Tibial artery (tissue), 4 donors: ENCODE measurements at regions not wholly inside any gene's neighbourhood (a gene's known extent, or its start where the extent isn't known, plus 50 kb on each side); places are given as distances from the start of the nearest gene placed in this dataset.
"Not testable (repeated sequence)": the region's sequence is repeated elsewhere in the genome, so short reads cannot be mapped to it uniquely, and the experiment has no call there.

Source experiments
- DNase-seq, 2 donors: peaks; one replicate each; pipeline ENCODE4 v3.0.0-alpha.2; 2019
- H3K27ac ChIP-seq, 2 donors: fragments of 200-600 bp; sonication (generic) in 1 of 2; 1 replicate in 1 of 2; 2 replicates in 1 of 2; pipeline ENCODE4 v1.5.1; 2018 to 2019; ENCODE audit warnings: mild to moderate bottlenecking in 1 of 2
- H3K27me3 ChIP-seq, 2 donors: fragments of 200-600 bp; sonication (generic) in 1 of 2; one replicate each; pipeline versions ENCODE4 v1.5.1 to v1.6.0; 2016 to 2019
- H3K36me3 ChIP-seq, 3 donors: fragments of 200-600 bp; sonication (generic) in 2 of 3; one replicate each; pipeline ENCODE4 v1.5.1; 2016 to 2019; ENCODE audit warnings: mild to moderate bottlenecking in 2 of 3
- H3K4me1 ChIP-seq, 4 donors: fragments of 200-600 bp; sonication (generic) in 2 of 4; 1 replicate in 3 of 4; 2 replicates in 1 of 4; pipeline ENCODE4 v1.5.1; 2016 to 2019
- H3K4me3 ChIP-seq, 2 donors: fragments of 200-600 bp; sonication (generic) in 1 of 2; 1 replicate in 1 of 2; 2 replicates in 1 of 2; pipeline ENCODE4 v1.5.1; 2018 to 2019; ENCODE audit warnings: mild to moderate bottlenecking in 2 of 2
- H3K9me3 ChIP-seq, 3 donors: fragments of 200-600 bp; sonication (generic) in 1 of 3; one replicate each; pipeline ENCODE4 v1.5.1; 2016 to 2019
- intact Hi-C: fragments of 100-400 bp; cut with DNase I; formaldehyde crosslinking; loops from one replicate; pipeline ENCODE4 v1.15.0; 2023; ENCODE audit warnings: low total_unique reads
- TF ChIP-seq, protein P1 (sequence below), 2 experiments: fragments of 200-600 bp in 1 of 2; fragments of 450-650 bp in 1 of 2; IDR thresholded peaks; one replicate each; pipeline ENCODE4 v1.5.1; 2017 to 2019; ENCODE audit warnings: antibody characterized with exemption in 2 of 2, mild to moderate bottlenecking in 1 of 2, moderate library complexity in 1 of 2

DNA sequence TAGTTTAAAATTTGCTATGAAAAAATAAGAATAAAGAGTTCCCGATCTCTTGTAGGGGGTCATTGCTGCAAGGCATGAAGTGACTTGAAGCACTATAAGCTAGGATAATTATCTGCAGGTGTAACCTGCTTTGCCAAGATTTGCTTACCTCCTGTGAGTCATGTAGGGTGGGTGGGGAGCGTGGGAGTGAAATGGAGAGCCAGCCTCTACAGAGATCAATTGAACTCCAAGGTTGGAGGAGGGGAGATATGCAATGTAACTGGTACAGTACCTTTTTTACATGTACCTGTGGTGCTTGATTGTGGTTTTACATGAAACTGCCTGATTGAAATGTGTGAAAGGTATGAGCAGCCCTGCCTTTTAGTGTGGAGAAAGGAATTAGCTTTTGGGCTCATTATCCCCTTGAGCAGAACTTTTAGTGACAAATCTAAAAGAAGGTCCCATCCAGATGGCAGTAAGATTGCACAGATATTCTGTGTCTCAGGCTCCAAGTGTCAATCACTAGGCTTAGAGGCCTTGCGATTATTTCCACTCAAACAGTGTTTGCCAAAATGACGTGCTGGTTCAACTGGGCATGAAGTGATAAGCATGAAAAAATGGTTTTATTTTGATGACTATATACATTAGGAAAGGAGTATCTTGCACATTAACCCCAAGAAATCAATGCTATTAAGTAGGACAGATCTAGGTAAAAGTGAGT lies 138.6 kb upstream of the GRB10 start:
- Histone ChIP-seq H3K27ac (no peak overlapping the region), H3K4me3 (no peak overlapping the region), H3K27me3 (no peaks in the 10 kb centered on the region), H3K9me3 (no peaks in the 10 kb centered on the region), H3K4me1 (no peaks in the 10 kb centered on the region), H3K36me3 (no peaks in the 10 kb centered on the region)
- intact Hi-C loops, result no loop called here
- DNase-seq, result no peak
- TF ChIP-seq, protein P1, sequence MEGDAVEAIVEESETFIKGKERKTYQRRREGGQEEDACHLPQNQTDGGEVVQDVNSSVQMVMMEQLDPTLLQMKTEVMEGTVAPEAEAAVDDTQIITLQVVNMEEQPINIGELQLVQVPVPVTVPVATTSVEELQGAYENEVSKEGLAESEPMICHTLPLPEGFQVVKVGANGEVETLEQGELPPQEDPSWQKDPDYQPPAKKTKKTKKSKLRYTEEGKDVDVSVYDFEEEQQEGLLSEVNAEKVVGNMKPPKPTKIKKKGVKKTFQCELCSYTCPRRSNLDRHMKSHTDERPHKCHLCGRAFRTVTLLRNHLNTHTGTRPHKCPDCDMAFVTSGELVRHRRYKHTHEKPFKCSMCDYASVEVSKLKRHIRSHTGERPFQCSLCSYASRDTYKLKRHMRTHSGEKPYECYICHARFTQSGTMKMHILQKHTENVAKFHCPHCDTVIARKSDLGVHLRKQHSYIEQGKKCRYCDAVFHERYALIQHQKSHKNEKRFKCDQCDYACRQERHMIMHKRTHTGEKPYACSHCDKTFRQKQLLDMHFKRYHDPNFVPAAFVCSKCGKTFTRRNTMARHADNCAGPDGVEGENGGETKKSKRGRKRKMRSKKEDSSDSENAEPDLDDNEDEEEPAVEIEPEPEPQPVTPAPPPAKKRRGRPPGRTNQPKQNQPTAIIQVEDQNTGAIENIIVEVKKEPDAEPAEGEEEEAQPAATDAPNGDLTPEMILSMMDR (IDR thresholded peaks at IDR 0.05), result no peak

DNA sequence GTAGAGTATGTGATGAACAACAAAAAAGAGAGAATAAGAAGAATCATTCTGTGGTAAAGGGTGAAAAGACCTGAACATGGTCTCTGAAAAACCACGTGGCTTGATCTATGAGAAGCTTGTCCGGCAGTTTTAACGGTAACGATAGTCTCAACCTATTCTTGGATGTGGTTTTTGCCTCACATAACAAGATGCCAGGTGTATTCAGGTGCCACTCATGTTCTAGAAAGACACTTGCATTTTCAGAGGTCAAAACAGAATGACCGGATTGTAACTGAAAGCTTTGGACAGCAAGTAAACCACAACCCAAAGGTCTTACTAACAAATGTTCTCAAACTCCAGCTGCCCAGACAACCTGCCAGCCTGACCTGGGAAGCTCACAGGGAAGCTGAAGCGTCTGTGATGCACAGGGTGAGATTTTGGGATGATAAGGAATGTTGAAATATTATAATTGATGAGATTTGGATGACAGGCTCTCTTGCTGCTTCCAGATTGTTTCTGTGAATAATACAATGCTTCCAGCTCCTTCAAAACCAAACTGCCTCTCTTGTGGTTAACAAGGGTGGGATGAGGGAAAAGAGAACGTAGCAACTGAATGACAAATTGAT lies 137.4 kb upstream of the GRB10 start:
- intact Hi-C loops, result no loop called here

DNA sequence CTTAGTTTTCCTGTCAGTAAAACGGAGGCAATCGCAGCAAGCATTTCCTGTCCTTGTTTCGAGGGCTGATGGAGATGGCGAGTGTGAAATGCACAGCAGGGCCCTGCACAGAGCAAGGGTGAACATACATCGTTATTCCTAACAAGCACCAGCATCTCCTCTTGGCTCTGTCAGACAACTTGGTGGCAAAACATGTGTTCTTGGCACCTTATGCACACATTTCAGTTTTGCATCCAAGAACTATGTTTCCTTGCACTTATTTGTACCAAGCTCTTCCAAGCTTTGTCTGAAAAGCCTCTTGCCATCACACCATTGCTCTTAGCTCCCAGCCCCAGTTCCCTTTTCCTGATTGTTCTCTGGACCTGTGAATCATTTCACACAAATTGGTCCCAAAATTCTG lies 132.9 kb upstream of the GRB10 start:
- TF ChIP-seq, protein P1 (IDR thresholded peaks at IDR 0.05), result no peak
- Histone ChIP-seq H3K4me3 (no peak overlapping the region), H3K4me1 (no peaks in the 10 kb centered on the region), H3K27ac (no peak overlapping the region), H3K36me3 (no peaks in the 10 kb centered on the region), H3K9me3 (no peaks in the 10 kb centered on the region), H3K27me3 (no peaks in the 10 kb centered on the region)
- DNase-seq, result no peak
- intact Hi-C loops, result no loop called here

More for the DNA sequence above, 137.4 kb upstream of the GRB10 start:
- no peaks in the 10 kb centered on the region for H3K4me1 ChIP-seq
- no peaks in the 10 kb centered on the region for H3K9me3 ChIP-seq
- no peak for DNase-seq
- H3K4me3 ChIP-seq, result no peak overlapping the region
- H3K27me3 ChIP-seq, result no peaks in the 10 kb centered on the region
- TF ChIP-seq, protein P1 (IDR thresholded peaks at IDR 0.05), result no peak
- H3K36me3 ChIP-seq, result no peaks in the 10 kb centered on the region
- H3K27ac ChIP-seq, result no peak overlapping the region

DNA sequence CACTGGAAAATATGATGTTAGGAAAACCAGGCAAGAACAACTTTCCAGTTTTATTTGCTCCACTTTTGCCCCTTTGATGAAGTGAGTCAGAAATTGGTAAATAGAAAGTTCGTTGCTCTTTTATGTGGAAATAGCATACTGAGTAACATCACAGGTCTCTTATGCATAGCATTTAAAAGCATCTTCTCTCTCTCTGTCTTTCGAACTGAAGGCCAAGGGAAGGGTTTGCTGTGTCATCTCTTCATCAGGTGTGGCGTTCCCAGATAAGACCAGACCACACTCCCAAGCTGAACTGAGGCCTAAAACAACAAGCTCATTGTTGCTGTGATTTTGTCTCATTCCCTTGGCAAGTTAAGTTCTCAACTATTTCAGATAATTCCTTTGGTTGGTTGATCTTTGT lies 131.8 kb upstream of the GRB10 start:
- Histone ChIP-seq H3K9me3 (no peaks in the 10 kb centered on the region), H3K4me1 (no peaks in the 10 kb centered on the region), H3K36me3 (no peaks in the 10 kb centered on the region), H3K27me3 (no peaks in the 10 kb centered on the region), H3K27ac (no peak overlapping the region), H3K4me3 (no peak overlapping the region)
- intact Hi-C loops, result no loop called here
- TF ChIP-seq, protein P1 (IDR thresholded peaks at IDR 0.05), result no peak
- DNase-seq, result no peak

DNA sequence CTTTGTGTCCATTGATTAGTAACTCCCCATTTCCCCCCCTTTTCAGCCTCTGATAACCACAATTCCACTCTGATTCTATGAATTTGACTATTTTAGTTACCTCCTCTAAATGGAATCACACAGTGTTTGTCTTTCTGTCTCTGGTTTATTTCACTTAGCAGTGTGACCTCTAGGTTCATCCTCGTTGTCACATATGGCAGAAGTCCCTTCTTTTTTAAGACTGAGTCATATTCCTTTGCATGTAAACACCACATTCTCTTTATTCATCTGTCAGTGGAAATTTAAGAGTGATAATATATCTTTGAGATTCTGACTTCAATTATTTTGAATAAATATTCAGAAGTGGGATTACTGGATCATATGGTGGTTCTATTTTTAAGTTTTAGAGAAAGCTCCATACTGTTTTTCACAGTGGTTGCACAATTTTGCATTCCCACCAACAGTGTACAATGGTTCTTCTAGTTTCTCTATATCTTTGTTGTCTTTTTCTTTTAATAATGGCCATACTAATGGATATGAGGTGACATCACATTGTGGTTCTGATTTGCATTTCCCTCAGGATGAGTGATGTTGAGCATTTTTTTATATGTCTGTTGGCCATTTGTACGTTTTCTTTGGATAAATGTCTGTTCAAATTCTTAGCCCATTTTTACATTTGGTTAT lies 126.1 kb upstream of the GRB10 start:
- Histone ChIP-seq H3K4me1 (no peaks in the 10 kb centered on the region), H3K27me3 (no peaks in the 10 kb centered on the region), H3K27ac (no peak overlapping the region), H3K9me3 (peaks cover 0 to 9% (median 0%) of the 10 kb centered on the region in 3 donors), H3K36me3 (no peaks in the 10 kb centered on the region), H3K4me3 (no peak overlapping the region)
- TF ChIP-seq, protein P1 (IDR thresholded peaks at IDR 0.05), result no peak
- intact Hi-C loops, result no loop called here
- no peak for DNase-seq

DNA sequence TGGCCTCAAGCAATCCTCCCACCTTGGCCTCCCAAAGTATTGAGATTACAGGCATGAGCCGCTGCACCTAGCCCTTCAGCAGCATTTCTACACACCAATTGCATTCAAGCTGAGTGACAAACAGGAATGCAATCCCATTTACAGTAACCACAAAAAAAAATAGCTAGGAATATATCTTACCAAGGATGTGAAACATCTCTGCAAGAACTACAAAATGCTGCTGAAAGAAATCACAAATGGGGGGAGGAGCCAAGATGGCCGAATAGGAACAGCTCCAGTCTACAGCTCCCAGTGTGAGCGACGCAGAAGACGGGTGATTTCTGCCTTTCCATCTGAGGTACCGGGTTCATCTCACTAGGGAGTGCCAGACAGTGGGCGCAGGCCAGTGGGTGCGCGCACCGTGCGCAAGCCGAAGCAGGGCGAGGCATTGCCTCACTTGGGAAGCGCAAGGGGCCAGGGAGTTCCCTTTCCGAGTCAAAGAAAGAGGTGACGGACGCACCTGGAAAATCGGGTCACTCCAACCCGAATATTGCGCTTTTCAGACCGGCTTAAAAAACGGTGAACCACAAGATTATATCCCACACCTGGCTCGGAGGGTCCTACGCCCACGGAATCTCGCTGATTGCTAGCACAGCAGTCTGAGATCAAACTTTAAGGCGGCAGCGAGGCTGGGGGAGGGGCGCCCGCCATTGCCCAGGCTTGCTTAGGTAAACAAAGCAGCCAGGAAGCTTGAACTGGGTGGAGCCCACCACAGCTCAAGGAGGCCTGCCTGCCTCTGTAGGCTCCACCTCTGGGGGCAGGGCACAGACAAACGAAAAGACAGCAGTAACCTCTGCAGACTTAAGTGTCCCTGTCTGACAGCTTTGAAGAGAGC lies 116.1 kb upstream of the GRB10 start:
- H3K27me3 ChIP-seq, DNase-seq, H3K27ac ChIP-seq, intact Hi-C loops, H3K9me3 ChIP-seq, H3K36me3 ChIP-seq, H3K4me1 ChIP-seq, H3K4me3 ChIP-seq: not testable (repeated sequence)

DNA sequence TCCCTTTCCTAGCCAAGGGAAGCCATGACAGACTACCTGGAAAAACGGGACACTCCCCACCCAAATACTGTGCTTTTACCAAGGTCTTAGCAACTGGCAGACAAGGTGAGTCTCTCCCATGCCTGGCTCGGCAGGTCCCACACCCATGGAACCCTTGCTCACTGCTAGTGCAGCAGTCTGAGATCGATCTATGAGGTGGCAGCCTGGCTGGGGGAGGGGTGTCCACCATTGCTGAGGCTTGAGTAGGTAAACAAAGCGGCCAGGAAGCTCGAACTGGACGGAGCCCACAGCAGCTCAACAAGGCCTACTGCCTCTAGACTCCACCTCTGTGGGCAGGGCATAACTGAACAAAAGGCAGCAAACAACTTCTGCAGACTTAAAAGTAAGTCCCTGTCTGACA lies 104.4 kb upstream of the GRB10 start:
- H3K9me3 ChIP-seq, H3K27ac ChIP-seq, H3K27me3 ChIP-seq, H3K36me3 ChIP-seq, DNase-seq, intact Hi-C loops, H3K4me3 ChIP-seq, H3K4me1 ChIP-seq: not testable (repeated sequence)
